LNCAP (cell line): ENCODE measurements at regions not wholly inside any gene's neighbourhood (a gene's known extent, or its start where the extent isn't known, plus 50 kb on each side); places are given as distances from the start of the nearest gene placed in this dataset.

Experiments
- TF ChIP-seq, protein P1 (sequence below): fragments of 450-650 bp; IDR thresholded peaks from 2 replicates; pipeline ENCODE4 v1.5.1; 2017; ENCODE audit warnings: mild to moderate bottlenecking

DNA sequence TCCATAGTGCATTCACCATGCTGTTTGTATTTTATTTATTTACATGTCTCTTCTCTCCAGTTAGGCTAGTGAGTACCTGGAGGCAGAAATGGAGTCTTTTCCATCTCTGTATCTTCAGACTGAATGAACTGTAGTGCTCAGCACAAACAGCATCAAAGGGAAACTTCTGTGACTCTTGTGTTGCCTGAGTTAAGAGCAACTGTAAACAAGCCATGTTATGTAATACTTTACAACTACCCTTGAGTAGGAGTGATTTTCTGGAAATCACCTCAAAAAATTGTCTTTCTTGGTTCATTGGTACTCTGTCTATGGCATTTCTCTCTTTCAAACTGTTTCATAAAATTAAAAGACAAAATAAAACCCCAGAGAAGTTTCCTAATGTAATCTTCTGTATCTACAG lies 258.3 kb downstream of the CGGBP1 start:
- TF ChIP-seq, protein P1, sequence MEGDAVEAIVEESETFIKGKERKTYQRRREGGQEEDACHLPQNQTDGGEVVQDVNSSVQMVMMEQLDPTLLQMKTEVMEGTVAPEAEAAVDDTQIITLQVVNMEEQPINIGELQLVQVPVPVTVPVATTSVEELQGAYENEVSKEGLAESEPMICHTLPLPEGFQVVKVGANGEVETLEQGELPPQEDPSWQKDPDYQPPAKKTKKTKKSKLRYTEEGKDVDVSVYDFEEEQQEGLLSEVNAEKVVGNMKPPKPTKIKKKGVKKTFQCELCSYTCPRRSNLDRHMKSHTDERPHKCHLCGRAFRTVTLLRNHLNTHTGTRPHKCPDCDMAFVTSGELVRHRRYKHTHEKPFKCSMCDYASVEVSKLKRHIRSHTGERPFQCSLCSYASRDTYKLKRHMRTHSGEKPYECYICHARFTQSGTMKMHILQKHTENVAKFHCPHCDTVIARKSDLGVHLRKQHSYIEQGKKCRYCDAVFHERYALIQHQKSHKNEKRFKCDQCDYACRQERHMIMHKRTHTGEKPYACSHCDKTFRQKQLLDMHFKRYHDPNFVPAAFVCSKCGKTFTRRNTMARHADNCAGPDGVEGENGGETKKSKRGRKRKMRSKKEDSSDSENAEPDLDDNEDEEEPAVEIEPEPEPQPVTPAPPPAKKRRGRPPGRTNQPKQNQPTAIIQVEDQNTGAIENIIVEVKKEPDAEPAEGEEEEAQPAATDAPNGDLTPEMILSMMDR, result no peak

DNA sequence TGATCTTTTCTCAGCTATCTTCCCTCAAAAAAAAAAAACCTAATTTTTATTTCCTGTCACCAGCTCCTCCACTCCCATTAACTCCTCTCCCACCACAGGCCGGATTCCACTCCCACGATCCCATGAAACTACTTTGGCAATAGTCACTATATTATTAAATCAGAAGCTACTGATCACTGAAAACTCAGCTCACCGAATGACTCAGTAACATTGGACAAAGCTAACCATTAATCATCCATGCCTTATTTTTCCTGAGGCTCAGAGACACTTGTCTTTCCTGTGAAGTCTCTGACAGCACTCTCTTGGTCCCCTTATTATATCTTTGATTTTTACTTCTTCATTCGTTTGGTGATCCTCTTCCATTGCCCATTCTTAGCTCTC lies 260.2 kb downstream of the CGGBP1 start:
- TF ChIP-seq, protein P1, result no peak

DNA sequence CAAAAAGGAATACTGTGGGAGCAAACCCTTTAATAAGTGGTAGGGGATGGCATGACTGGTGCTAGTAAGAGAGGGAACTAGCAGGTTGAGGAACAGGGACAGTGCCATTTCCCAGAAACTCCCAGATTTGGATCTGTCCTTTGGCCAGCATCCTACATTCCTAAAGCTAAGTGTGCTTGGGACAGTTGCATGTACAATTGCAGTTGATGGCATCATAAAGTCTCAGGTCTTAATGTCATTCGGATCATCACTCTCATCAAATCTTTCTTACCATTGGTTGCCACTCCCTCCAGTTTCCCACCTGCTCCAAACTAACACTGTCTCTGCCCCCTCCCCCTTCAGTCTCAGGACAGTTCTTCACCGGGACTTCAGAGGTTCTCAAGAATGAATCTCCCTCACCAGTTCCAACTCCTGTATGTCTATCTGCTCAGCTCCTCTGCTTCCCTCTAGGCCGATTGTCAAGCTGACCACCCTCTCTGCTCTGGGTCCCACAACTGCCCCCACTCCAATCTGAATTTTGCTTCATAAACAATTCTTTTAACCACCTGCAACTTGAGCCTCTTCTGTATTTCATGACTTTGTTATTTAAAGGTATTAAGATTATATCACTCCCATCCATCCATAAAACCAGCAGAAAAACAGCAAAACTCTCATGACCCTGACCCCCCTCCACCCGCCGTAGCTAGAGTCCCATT lies 260.8 kb downstream of the CGGBP1 start:
- TF ChIP-seq, protein P1, result no peak

DNA sequence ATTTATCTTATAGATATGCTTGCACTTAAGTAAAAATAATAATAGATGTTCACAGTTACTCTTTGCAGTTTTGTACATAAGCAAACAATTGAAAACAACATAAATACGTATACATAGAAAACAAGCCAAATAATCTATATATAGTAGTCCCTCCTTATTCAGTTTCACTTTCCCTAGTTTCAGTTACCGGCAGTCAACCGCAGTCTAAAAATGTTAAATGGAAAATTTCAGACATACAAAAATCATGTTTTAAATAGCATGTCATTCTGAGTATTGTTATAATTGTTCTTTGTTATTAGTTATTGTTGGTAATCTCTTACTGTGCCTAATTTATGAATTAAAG lies 262.0 kb downstream of the CGGBP1 start:
- TF ChIP-seq, protein P1, result no peak

DNA sequence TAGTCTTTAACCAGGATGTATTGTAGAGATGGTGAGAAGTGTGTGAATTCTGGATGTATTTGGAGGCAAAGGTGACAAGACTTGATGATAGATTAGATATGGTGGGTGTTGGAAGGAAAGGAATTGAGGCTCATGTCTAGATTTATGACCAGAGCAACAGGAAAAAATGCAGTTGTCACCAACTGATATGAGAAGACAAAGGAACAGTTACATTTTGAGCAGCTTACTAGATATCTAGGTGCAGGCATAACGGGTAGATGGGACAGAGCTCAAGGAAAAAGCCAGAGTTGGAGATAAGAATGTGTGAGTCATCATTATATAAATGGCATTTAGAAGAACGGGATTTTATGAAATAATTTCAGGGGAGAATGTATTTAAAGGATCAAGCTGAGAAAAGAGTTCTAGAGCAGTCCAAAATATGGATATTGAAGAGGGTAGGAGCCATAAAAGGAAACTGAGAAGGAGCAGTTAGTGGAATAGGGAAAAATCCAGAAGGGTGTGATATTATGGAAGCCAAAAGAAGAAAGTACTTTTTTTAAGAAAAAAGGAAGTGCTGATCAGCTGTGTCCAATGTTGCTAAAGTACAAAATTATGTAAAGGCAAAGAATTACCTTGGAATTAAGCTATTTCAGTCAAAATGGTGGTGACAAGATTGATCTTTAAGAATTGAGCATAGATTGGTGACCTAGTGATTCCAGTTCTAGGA lies 262.5 kb downstream of the CGGBP1 start:
- TF ChIP-seq, protein P1, result no peak

DNA sequence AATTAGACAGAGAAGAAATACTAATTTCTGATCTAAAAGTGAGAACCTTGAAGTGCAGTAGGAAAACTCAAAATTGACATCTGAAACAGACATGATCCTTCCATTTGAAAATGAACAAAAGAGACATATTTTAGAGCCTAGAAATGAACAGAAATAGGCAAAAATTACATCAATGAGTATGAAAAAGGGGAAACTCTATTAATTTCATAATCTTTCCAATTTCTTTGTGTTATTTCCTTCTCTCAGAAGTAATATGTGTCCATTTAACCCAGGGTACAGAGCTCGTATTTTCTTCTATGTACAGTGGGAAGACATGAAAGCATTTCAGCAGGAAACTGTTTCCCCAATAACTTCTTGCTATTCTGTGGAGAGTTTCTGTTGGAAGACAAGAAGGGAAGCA lies 263.1 kb downstream of the CGGBP1 start:
- TF ChIP-seq, protein P1, result no peak

DNA sequence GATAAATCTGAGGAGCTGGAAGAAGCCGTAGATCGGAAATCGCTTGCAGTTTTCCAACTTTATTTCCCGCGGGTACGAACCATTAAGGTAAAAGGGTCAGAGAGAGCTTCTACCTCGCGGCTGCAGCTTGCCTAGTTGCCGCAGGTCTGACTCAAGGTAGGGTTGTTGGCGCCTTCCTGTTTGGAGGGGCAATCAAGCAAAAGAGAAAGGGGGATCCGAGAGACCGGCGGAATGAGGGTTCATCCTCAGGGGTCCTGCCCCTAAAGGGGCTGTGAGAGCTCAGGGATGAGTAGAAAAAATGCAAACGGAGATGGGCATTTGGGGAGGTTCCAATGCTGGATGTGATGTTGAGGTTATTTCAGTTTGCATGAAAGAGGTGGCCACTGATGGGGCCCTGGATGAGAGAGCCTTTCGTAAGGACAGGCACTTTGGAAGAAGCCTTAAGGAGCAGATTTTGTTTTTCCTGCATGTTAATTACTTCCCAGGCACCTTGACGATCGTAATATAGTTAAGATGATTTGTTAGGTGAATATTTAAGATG lies 265.4 kb downstream of the CGGBP1 start:
- TF ChIP-seq, protein P1, result no peak
